HG03469 (cell line): ENCODE measurements at regions not wholly inside any gene's neighbourhood (a gene's known extent, or its start where the extent isn't known, plus 50 kb on each side); places are given as distances from the start of the nearest gene placed in this dataset.

Source experiments
- ATAC-seq: cut with Tn5 transposase; IDR thresholded peaks from one replicate; pipeline ENCODE4 v1.9.1; 2021; ENCODE audit warnings: mild to moderate bottlenecking, moderate library complexity, moderate number of reproducible peaks; ENCODE audit not compliant: unreplicated experiment

- no peak for ATAC-seq
Measured at GRCh38 chr5:56595566-56595965, 219.8 kb upstream of the MAP3K1 start.

- ATAC-seq = no peak
Measured at GRCh38 chr5:56594792-56595191, 220.6 kb upstream of the MAP3K1 start.

- no peak for ATAC-seq
Measured at GRCh38 chr5:56591081-56591480, 224.3 kb upstream of the MAP3K1 start.

GRCh38 chr5:56589481-56589860, 225.9 kb upstream of the MAP3K1 start:
- no peak for ATAC-seq

GRCh38 chr5:56588636-56589480, 226.5 kb upstream of the MAP3K1 start:
- peak; percentile 95 for ATAC-seq

GRCh38 chr5:56588131-56588487, 227.2 kb upstream of the MAP3K1 start:
- no peak for ATAC-seq

GRCh38 chr5:56587381-56588130, 227.8 kb upstream of the MAP3K1 start:
- no peak for ATAC-seq

GRCh38 chr5:56585999-56586691, 229.2 kb upstream of the MAP3K1 start:
- ATAC-seq = no peak

GRCh38 chr5:56585461-56585860, 229.9 kb upstream of the MAP3K1 start:
- ATAC-seq = no peak

- no peak for ATAC-seq
Measured at GRCh38 chr5:56581426-56581825, 233.9 kb upstream of the MAP3K1 start.

GRCh38 chr5:56580864-56581263, 234.5 kb upstream of the MAP3K1 start:
- no peak for ATAC-seq

- ATAC-seq = no peak
Measured at GRCh38 chr5:56575821-56576220, 239.5 kb upstream of the MAP3K1 start.

- no peak for ATAC-seq
Measured at GRCh38 chr5:56574778-56575177, 240.6 kb upstream of the MAP3K1 start.

- no peak for ATAC-seq
Measured at GRCh38 chr5:56569566-56569965, 245.8 kb upstream of the MAP3K1 start.

GRCh38 chr5:56569076-56569475, 246.3 kb upstream of the MAP3K1 start:
- no peak for ATAC-seq

GRCh38 chr5:56567278-56567677, 248.1 kb upstream of the MAP3K1 start:
- no peak for ATAC-seq

GRCh38 chr5:56566374-56567249, 248.7 kb upstream of the MAP3K1 start:
- ATAC-seq = no peak

GRCh38 chr5:56565644-56566043, 249.7 kb upstream of the MAP3K1 start:
- no peak for ATAC-seq

- ATAC-seq = no peak
Measured at GRCh38 chr5:56565283-56565615, 250.1 kb upstream of the MAP3K1 start.

GRCh38 chr5:56564541-56565282, 250.6 kb upstream of the MAP3K1 start:
- no peak for ATAC-seq
